Hepatocyte (in vitro differentiated cells): ENCODE measurements at regions not wholly inside any gene's neighbourhood (a gene's known extent, or its start where the extent isn't known, plus 50 kb on each side); places are given as distances from the start of the nearest gene placed in this dataset.

Source experiments
- DNase-seq: peaks from one replicate; pipeline ENCODE4 v3.0.0-alpha.2; 2016; ENCODE audit warnings: low spot score
- H2AFZ ChIP-seq: fragments of 200-600 bp; sonication (generic); 2 replicates; pipeline ENCODE4 v1.6.0; 2016; ENCODE audit warnings: antibody characterized with exemption, mild to moderate bottlenecking
- H3K27ac ChIP-seq: fragments of 200-600 bp; sonication (generic); 2 replicates; pipeline ENCODE4 v1.5.1; 2016; ENCODE audit warnings: mild to moderate bottlenecking
- H3K27me3 ChIP-seq: fragments of 200-600 bp; sonication (generic); 2 replicates; pipeline ENCODE4 v1.6.1; 2016
- H3K36me3 ChIP-seq: fragments of 200-600 bp; sonication (generic); replicated peaks from 2 replicates; pipeline ENCODE4 v1.5.1; 2016; ENCODE audit warnings: low read depth; ENCODE audit not compliant: insufficient read depth
- H3K4me1 ChIP-seq: fragments of 200-600 bp; sonication (generic); 2 replicates; pipeline ENCODE4 v1.5.1; 2016; ENCODE audit warnings: mild to moderate bottlenecking, moderate library complexity; ENCODE audit not compliant: insufficient read depth
- H3K4me2 ChIP-seq: fragments of 200-600 bp; sonication (generic); 2 replicates; pipeline ENCODE4 v1.6.0; 2016
- H3K4me3 ChIP-seq: fragments of 200-600 bp; sonication (generic); 2 replicates; pipeline ENCODE4 v1.5.1; 2016; ENCODE audit warnings: mild to moderate bottlenecking
- H3K79me2 ChIP-seq: fragments of 200-600 bp; sonication (generic); 2 replicates; pipeline ENCODE4 v1.6.0; 2017; ENCODE audit warnings: mild to moderate bottlenecking
- H3K9me2 ChIP-seq: fragments of 200-600 bp; sonication (generic); replicated peaks from 2 replicates; pipeline ENCODE4 v1.6.0; 2017; ENCODE audit warnings: mild to moderate bottlenecking; ENCODE audit not compliant: insufficient read depth
- H3K9me3 ChIP-seq: fragments of 200-600 bp; sonication (generic); 2 replicates; pipeline ENCODE4 v1.5.1; 2016; ENCODE audit warnings: low read depth, mild to moderate bottlenecking
- H4K20me1 ChIP-seq: fragments of 200-600 bp; sonication (generic); 2 replicates; pipeline ENCODE4 v1.6.0; 2016; ENCODE audit warnings: mild to moderate bottlenecking; ENCODE audit not compliant: insufficient read depth, poor library complexity, severe bottlenecking
- CTCF ChIP-seq: fragments of 200-600 bp; sonication (generic); IDR thresholded peaks from 2 replicates; pipeline ENCODE4 v1.5.1; 2016; ENCODE audit warnings: antibody characterized with exemption, mild to moderate bottlenecking; ENCODE audit not compliant: poor library complexity
- EZH2 ChIP-seq: fragments of 200-600 bp; sonication (generic); IDR thresholded peaks from 2 replicates; pipeline ENCODE4 v1.6.1; 2016; ENCODE audit warnings: antibody characterized with exemption, mild to moderate bottlenecking, borderline replicate concordance
- EZH2phosphoT487 ChIP-seq: fragments of 200-600 bp; sonication (generic); IDR thresholded peaks from one replicate; pipeline ENCODE4 v1.6.1; 2018; ENCODE audit warnings: antibody characterized with exemption, mild to moderate bottlenecking, low read depth, moderate library complexity; ENCODE audit not compliant: unreplicated experiment, severe bottlenecking
- WGBS: methylation state at CpG from one replicate; pipeline ENCODE4 v1.1.6; 2016; ENCODE audit warnings: low lambda C conversion rate; ENCODE audit errors: missing lambda C conversion rate; 5-methylcytosine and 5-hydroxymethylcytosine counted together

- Histone ChIP-seq H3K9me2 (no peaks in the 10 kb centered on the region), H3K9me3 (no peaks in the 10 kb centered on the region), H4K20me1 (no peaks in the 10 kb centered on the region), H3K4me1 (no peaks in the 10 kb centered on the region), H3K4me3 (no peak overlapping the region), H3K27me3 (no peaks in the 10 kb centered on the region), H3K4me2 (no peak overlapping the region), H3K79me2 (no peaks in the 10 kb centered on the region), H3K36me3 (no peaks in the 10 kb centered on the region), H2AFZ (no peak overlapping the region), H3K27ac (no peak overlapping the region)
- 87% methylated on average over 5 of the region's 5 CpGs for WGBS
- DNase-seq = no peak
- TF ChIP-seq EZH2phosphoT487 = no peak
- TF ChIP-seq EZH2 = no peak
- TF ChIP-seq CTCF = no peak
Measured at GRCh38 chr6:122904166-122904565, 91.9 kb upstream of the CLVS2 start.

DNA sequence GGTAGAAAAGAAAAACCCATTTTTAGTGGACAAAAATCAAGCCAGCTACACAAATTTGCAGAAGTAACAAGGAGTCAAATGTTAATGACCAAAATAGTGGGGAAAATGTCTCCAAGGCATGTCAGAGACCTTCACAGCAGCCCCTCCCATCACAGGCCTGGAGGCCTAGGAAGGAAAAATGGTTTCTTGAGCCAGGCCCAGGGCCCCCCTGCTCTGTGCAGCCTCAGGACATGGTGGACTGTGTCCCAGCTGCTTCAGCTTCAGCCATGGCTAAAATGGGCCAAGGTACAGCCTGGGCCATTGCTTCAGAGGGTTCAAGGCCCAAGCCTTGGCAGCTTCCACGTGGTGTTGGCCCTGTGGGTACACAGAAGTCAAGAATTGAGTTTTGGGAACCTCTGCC, 82.5 kb upstream of the CLVS2 start:
- Histone ChIP-seq H3K4me2 (no peak overlapping the region), H3K9me2 (no peaks in the 10 kb centered on the region), H4K20me1 (no peaks in the 10 kb centered on the region), H3K4me1 (no peaks in the 10 kb centered on the region), H3K27ac (no peak overlapping the region), H3K36me3 (no peaks in the 10 kb centered on the region), H3K9me3 (no peaks in the 10 kb centered on the region), H3K27me3 (no peaks in the 10 kb centered on the region), H3K4me3 (no peak overlapping the region), H3K79me2 (no peaks in the 10 kb centered on the region), H2AFZ (no peak overlapping the region)
- 28% methylated on average over 1 of the region's 1 CpG for WGBS
- no peak for DNase-seq
- TF ChIP-seq EZH2phosphoT487 = no peak
- TF ChIP-seq EZH2 = no peak
- no peak for TF ChIP-seq CTCF

GRCh38 chr6:122918714-122919113, 77.3 kb upstream of the CLVS2 start:
- Histone ChIP-seq H3K9me3 (no peaks in the 10 kb centered on the region), H4K20me1 (no peaks in the 10 kb centered on the region), H3K4me1 (no peaks in the 10 kb centered on the region), H3K27ac (no peak overlapping the region), H3K9me2 (no peaks in the 10 kb centered on the region), H3K79me2 (no peaks in the 10 kb centered on the region), H2AFZ (no peak overlapping the region), H3K36me3 (no peaks in the 10 kb centered on the region), H3K27me3 (no peaks in the 10 kb centered on the region), H3K4me2 (no peak overlapping the region), H3K4me3 (no peak overlapping the region)
- DNase-seq = no peak
- TF ChIP-seq CTCF (no peak), EZH2phosphoT487 (no peak), EZH2 (no peak)
